HG02759 (cell line): ENCODE measurements at regions not wholly inside any gene's neighbourhood (a gene's known extent, or its start where the extent isn't known, plus 50 kb on each side); places are given as distances from the start of the nearest gene placed in this dataset.

Source experiments
- ATAC-seq: cut with Tn5 transposase; IDR thresholded peaks from one replicate; pipeline ENCODE4 v1.9.1; 2021; ENCODE audit warnings: mild to moderate bottlenecking, moderate library complexity; ENCODE audit not compliant: unreplicated experiment

- ATAC-seq = no peak
These were observed 51.0 kb downstream of the CCDC54 start for GRCh38 chr3:107428051-107428858.

DNA sequence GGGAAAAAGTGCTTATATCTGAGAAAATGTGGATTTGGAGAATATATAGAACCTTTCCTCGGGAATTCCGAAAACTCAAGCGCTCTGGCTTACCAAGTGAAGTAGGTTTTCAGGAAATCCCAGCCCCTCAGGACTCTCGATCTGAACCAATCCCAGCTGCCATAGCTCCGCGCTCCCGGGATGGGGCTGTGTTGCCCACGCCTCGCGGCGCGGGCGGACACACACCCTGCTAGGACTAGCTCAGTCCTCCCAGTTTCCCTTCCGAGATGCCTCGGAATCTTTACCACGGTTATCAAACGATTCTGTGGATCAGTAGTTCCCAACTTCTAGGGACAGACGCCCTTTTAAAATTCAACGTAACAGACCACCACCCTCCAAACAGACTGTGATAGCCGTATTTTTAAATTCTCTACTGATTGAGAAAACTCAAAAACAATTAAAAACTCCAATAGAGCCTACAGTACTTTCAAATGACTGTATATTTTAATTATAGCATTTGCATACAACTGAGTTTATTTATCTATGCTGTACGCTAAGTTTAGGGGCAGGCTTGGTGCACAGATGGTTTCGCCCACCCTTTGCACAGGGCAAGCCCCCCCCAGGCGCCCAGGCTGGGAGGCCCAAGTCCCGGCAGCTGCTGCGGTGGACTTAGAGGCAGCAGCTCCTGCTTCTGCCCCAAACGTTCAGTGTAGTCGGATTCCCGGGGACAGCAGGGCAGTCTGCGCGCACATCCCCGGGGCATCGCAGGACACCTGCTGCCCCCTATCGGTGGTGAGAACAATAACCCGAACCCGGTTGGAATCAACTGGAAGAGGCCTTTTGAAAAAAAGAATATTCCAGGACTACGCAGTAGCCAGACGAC is 52.3 kb downstream of the CCDC54 start:
- ATAC-seq = peak; percentile 53

DNA sequence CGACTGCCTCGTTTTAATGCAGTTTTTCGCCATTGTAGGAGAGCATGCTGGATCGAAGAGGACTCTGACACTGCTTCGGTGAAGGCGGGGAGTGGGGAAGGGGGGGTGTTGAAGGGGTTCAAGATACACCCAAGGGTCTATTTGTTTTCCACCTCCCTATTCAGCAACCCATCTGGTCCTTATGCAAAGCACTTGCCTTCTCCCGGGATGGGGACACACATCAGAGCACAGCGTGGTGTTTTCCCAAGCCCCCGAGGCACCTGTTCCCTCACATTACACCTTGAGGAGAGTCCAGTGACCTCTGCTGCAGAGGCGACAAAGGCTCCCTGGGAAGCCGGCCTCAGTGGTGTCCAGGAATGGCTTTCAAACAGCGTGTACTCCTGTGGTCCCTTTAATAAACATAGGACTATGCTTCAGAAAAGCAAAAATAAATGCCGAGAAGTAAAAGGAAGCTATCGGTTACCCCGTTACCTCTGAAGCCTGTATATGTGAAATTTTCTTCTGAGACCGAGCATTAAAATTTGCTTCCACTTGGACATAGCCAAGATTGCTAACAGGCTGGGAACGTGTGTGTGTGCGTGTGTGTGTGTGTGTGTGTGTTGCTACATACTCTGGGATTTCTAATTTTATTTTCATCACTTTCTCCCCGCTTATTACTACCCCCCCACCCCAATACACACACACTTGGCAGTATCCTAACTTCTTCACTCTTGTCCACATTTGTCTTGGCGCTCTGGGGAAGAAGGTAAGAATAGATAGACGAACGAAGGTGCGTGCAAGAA is 53.2 kb downstream of the CCDC54 start:
- ATAC-seq = no peak

GRCh38 chr3:107430996-107431245 is 53.7 kb downstream of the CCDC54 start:
- peak; percentile 33 for ATAC-seq

- peak; percentile 73 for ATAC-seq
These were observed 54.2 kb downstream of the CCDC54 start for GRCh38 chr3:107431246-107432012.

DNA sequence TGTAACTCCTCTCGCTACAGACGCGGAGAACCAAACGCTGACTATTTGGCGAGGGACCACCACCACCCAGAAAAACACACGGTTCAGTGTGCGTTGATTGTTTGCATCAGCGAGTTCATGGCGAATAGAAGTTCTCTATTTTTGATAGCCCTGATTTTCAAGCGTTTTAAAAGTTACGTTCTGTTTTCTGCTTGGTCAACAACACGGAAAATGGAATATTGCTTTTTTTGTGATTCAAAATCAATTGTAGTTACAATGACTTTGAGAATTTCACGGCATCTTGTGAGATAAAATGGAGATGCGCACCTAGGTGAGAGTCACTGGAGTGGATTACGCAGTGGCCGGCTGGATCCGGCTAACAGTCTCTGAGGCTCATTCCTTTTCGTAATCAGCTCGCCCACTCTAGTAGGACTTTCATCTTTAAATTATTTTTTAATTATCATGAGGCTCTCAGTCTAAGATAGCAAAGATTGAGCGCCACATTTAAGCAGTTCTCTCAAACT is 54.8 kb downstream of the CCDC54 start:
- no peak for ATAC-seq

GRCh38 chr3:107432646-107433045 is 55.4 kb downstream of the CCDC54 start:
- ATAC-seq = no peak

GRCh38 chr3:107436029-107436428 is 58.8 kb downstream of the CCDC54 start:
- ATAC-seq = no peak

DNA sequence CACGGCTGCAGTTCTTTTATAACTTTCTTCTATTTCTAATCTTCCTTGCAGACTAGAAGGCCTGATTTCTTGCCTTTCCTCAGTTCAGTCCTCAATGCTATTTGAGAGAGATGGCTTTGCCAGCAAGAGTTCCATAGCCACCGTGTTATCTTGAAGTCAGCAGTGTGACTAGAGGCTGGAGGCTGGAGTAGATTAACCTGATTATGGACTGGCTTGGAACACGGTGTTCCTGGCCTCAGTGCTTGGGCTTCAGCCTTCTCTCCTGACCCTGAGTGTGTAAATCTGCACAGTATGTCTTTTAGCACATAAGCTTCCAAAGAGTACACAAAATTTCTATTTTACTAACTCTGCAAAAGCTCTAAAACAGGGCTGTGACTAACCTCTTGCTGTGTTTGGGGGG is 61.4 kb downstream of the CCDC54 start:
- ATAC-seq = no peak

- no peak for ATAC-seq
These were observed 64.4 kb downstream of the CCDC54 start for GRCh38 chr3:107441617-107442016.

DNA sequence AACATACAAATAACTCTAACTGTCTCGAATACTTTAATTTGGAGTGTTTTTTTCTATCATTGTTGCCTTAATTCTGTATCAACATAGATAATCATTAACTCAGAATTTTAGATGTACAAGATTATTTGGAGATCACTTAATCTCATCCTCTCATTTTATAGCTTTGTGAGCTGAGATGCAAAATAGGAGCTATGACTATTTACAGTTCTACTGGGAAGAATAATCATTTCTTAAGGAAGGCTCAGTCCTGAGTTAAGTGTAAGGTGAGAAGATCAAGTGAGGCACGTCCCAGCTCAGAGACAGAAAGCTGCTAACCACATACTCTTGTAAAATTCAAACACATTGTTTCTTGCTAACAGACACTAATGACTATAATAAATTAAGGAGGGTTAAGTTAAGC is 66.2 kb downstream of the CCDC54 start:
- ATAC-seq = no peak

DNA sequence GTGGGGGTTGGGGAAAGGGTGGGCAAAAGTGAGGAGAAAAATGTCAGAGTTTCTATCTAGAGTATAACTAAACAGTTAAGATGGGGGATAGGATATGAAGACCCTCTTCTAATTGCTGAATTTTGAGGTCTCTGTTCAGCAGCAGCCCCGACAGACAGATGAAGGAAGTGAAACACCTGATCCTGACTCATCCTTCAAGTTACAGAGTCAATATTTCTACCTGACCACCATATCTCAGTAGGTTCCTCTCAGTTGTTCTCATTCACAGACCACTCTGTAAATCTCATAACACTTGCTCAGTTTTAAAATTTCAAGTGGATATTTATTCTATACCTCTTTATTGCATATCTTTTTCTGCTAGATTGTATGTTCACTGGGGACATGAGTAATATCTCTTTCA is 69.5 kb downstream of the CCDC54 start:
- ATAC-seq = no peak

GRCh38 chr3:107450254-107450893 is 72.4 kb upstream of the BBX start:
- ATAC-seq = no peak

GRCh38 chr3:107452436-107452835 is 70.3 kb upstream of the BBX start:
- ATAC-seq = no peak

- no peak for ATAC-seq
These were observed 69.3 kb upstream of the BBX start for GRCh38 chr3:107453504-107453903.

DNA sequence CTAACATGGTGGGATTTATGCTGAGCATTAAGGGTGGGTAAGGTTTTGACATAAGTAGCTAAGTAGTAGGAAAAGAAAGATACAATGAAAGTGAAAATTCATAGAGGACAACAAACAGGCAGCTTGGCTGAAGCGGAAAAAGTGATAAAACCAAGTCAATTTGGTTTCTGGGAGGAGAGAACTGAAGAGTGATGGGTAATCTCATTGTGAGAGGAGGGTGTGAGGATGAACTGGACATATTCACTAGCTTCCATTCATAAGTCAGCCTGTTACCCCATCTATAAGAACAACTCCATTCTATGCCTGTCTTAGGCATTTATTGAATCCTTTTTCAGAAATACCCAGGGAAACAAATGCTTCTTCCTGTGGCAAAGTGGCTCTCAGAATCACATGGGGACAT is 67.1 kb upstream of the BBX start:
- ATAC-seq = no peak

DNA sequence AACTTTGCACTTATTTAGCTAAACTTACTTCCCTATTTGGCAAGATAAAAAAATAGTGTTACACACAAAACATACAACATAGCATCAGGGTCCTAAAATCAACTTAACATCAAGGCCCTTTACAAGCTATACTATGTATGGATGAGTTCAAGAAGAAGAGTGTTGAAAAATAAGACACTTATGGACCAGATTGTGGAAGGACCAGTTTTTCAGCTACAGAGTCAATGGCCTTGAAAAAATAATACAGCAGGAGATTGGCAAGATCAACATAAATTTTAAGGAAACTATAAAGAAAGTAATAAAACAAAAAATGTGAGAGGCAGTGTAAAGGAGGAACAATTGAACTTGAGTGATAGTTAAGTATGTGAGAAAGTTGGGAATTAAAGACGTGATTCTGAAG is 66.3 kb upstream of the BBX start:
- ATAC-seq = no peak

GRCh38 chr3:107458871-107459270 is 63.9 kb upstream of the BBX start:
- ATAC-seq = no peak

DNA sequence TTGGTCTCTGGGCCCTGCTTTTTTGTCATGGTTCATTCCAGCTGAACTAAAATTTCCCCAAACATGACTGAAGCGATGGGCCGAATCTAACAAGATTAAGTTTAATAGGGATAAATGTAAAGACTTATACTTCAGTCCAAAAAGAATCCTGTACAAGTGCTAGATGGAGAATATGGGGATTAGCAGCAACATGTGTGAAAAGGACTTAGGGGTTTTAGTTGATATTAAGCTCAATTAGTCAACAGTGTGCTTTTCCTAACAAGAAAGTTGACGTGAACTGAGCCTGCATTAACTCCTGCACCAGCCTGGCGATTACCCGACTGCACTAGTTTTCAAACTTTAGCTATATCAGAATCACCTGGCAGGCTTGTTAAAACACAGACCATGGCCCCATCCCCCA is 61.0 kb upstream of the BBX start:
- no peak for ATAC-seq

DNA sequence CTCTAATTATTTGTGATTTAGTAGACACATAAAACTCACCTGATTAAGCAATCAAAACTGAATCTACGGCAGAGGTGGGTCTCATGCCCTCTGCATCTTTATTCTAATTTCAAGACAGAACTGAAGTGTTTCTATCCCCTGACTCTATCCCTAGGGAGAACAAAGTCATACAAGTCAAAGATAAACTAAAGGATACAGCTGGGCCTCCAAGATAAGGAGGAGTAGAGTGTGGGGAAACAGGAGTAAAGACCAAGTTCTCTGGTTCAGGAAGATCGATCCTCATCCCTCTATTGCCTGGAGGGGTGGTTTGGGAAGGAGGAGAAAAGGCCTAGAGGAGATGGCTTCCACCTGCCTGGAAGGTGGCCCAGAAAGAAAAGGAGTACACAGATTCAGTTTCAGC is 58.7 kb upstream of the BBX start:
- ATAC-seq = no peak
